OCI-LY3 (cell line): ENCODE measurements at regions not wholly inside any gene's neighbourhood (a gene's known extent, or its start where the extent isn't known, plus 50 kb on each side); places are given as distances from the start of the nearest gene placed in this dataset.

Experiments
- CTCF ChIP-seq: fragments of 200-600, 300-600 bp; sonication (generic); IDR thresholded peaks from 2 replicates; pipeline ENCODE4 v1.5.1; 2014; ENCODE audit warnings: antibody characterized with exemption, low read length, low read depth
- EZH2phosphoT487 ChIP-seq: fragments of 200-600 bp; shearing (Covaris generic); IDR thresholded peaks from 2 replicates; pipeline ENCODE4 v1.6.1; 2018; ENCODE audit warnings: antibody characterized with exemption, mixed run types, low read depth

GRCh38 chr1:22248746-22249145 lies 105.8 kb upstream of the WNT4 start:
- TF ChIP-seq CTCF (no peak), EZH2phosphoT487 (no peak)
